WTC11 (cell line): ENCODE measurements at regions not wholly inside any gene's neighbourhood (a gene's known extent, or its start where the extent isn't known, plus 50 kb on each side); places are given as distances from the start of the nearest gene placed in this dataset.

Experiments used
- ATAC-seq: fragments of 200-7000 bp; cut with Tn5 transposase; 2 replicates; pipeline ENCODE4 v1.10.0; 2021; ENCODE audit warnings: mild to moderate bottlenecking, moderate library complexity
- CTCF ChIA-PET: fragments of 300-600 bp; sonication (Branson Sonifier 250); formaldehyde crosslinking; loops from one replicate; lab custom pipeline; 2021; ENCODE audit warnings: antibody characterized with exemption; lab: Charles Lee
- POLR2A ChIA-PET: fragments of 350-600 bp; sonication (Branson Sonifier 250); formaldehyde crosslinking; loops from one replicate; lab custom pipeline; 2021; ENCODE audit warnings: antibody characterized with exemption; lab: Charles Lee
- DNase-seq: peaks from one replicate; pipeline ENCODE4 v3.0.0; 2021; ENCODE audit warnings: low spot score
- H3K27ac Mint-ChIP-seq: 2 replicates; pipeline ENCODE4 v1.8.0; 2021; ENCODE audit warnings: mixed read lengths
- H3K27me3 Mint-ChIP-seq: 2 replicates; pipeline ENCODE4 v1.8.0; 2021; ENCODE audit warnings: low read depth, mild to moderate bottlenecking, moderate library complexity, mixed read lengths
- H3K36me3 Mint-ChIP-seq: 2 replicates; pipeline ENCODE4 v1.8.0; 2021; ENCODE audit warnings: mixed read lengths
- H3K4me1 Mint-ChIP-seq: 2 replicates; pipeline ENCODE4 v1.8.0; 2022; ENCODE audit warnings: mixed read lengths
- H3K4me3 Mint-ChIP-seq: 2 replicates; pipeline ENCODE4 v1.8.0; 2021; ENCODE audit warnings: mild to moderate bottlenecking, moderate library complexity, mixed read lengths
- H3K9me3 Mint-ChIP-seq: 2 replicates; pipeline ENCODE4 v1.8.0; 2021; ENCODE audit warnings: mixed read lengths
- CBFB ChIP-seq: sonication (generic); formaldehyde crosslinking; IDR thresholded peaks from 2 replicates; pipeline ENCODE4 v1.8.1; 2022; ENCODE audit warnings: mild to moderate bottlenecking, low read depth, missing genetic modification reagents
- ETV6 ChIP-seq: sonication (generic); formaldehyde crosslinking; IDR thresholded peaks from 2 replicates; pipeline ENCODE4 v1.8.1; 2022; ENCODE audit warnings: mild to moderate bottlenecking, missing genetic modification reagents
- FOXP1 ChIP-seq: sonication (generic); formaldehyde crosslinking; IDR thresholded peaks from 2 replicates; pipeline ENCODE4 v1.8.0; 2022; ENCODE audit warnings: missing genetic modification reagents, mild to moderate bottlenecking, moderate library complexity, borderline replicate concordance
- GRHL2 ChIP-seq: fragments of 250-450 bp; sonication (Bioruptor Pico); IDR thresholded peaks from 2 replicates; pipeline ENCODE4 v1.8.0; 2022; ENCODE audit warnings: mild to moderate bottlenecking, moderate library complexity; ENCODE audit not compliant: insufficient replicate concordance, severe bottlenecking
- GTF2I ChIP-seq: fragments of 250-450 bp; sonication (Bioruptor Pico); conservative IDR thresholded peaks from 2 replicates; pipeline ENCODE4 v1.4.0; 2021; ENCODE audit warnings: mild to moderate bottlenecking
- MYBL2 ChIP-seq: sonication (generic); formaldehyde crosslinking; IDR thresholded peaks from 2 replicates; pipeline ENCODE4 v1.8.1; 2023; ENCODE audit warnings: mild to moderate bottlenecking, moderate library complexity, missing genetic modification reagents
- NR1H2 ChIP-seq: sonication (generic); formaldehyde crosslinking; IDR thresholded peaks from 2 replicates; pipeline ENCODE4 v1.9.0; 2021; ENCODE audit warnings: mild to moderate bottlenecking, moderate library complexity, missing genetic modification reagents
- NR3C1 ChIP-seq: sonication (generic); formaldehyde crosslinking; conservative IDR thresholded peaks from 2 replicates; pipeline ENCODE4 v1.8.1; 2023; ENCODE audit warnings: low read depth, mild to moderate bottlenecking, missing genetic modification reagents
- RORB ChIP-seq: fragments of 250-450 bp; sonication (Bioruptor Pico); IDR thresholded peaks from 2 replicates; pipeline ENCODE4 v1.9.0; 2021; ENCODE audit warnings: mild to moderate bottlenecking
- SOX15 ChIP-seq: fragments of 250-450 bp; sonication (Bioruptor Pico); IDR thresholded peaks from 2 replicates; pipeline ENCODE4 v1.9.0; 2021; ENCODE audit warnings: mild to moderate bottlenecking
- SP1 ChIP-seq: sonication (generic); formaldehyde crosslinking; conservative IDR thresholded peaks from 2 replicates; pipeline ENCODE4 v1.8.1; 2022; ENCODE audit warnings: missing genetic modification reagents
- TEAD1 ChIP-seq: sonication (generic); formaldehyde crosslinking; IDR thresholded peaks from 2 replicates; pipeline ENCODE4 v1.8.0; 2022; ENCODE audit warnings: mild to moderate bottlenecking, missing genetic modification reagents
- ZBTB21 ChIP-seq: sonication (generic); formaldehyde crosslinking; IDR thresholded peaks from 2 replicates; pipeline ENCODE4 v1.8.1; 2023; ENCODE audit warnings: mild to moderate bottlenecking, missing genetic modification reagents, borderline replicate concordance
- ZNF263 ChIP-seq: sonication (generic); formaldehyde crosslinking; IDR thresholded peaks from 2 replicates; pipeline ENCODE4 v1.8.1; 2022; ENCODE audit warnings: low read depth, mild to moderate bottlenecking, moderate library complexity, missing genetic modification reagents
- ZNF396 ChIP-seq: fragments of 250-450 bp; sonication (Bioruptor Pico); IDR thresholded peaks from 2 replicates; pipeline ENCODE4 v1.8.0; 2021; ENCODE audit warnings: mild to moderate bottlenecking, moderate library complexity, borderline replicate concordance
- ZNF416 ChIP-seq: fragments of 250-450 bp; sonication (Bioruptor Pico); IDR thresholded peaks from 2 replicates; pipeline ENCODE4 v1.9.0; 2021; ENCODE audit warnings: mild to moderate bottlenecking, inconsistent platforms
- TF ChIP-seq, protein P1 (sequence below): sonication (generic); formaldehyde crosslinking; IDR thresholded peaks from 2 replicates; pipeline ENCODE4 v1.8.1; 2022; ENCODE audit warnings: low read depth, missing genetic modification reagents, borderline replicate concordance
- TF ChIP-seq, protein P2 (sequence below): sonication (generic); formaldehyde crosslinking; IDR thresholded peaks from 2 replicates; pipeline ENCODE4 v1.8.1; 2022; ENCODE audit warnings: missing genetic modification reagents, borderline replicate concordance
- TF ChIP-seq, protein P3 (sequence below): fragments of 250-450 bp; sonication (Bioruptor Pico); IDR thresholded peaks from 2 replicates; pipeline ENCODE4 v1.8.0; 2021; ENCODE audit warnings: mild to moderate bottlenecking
- TF ChIP-seq, protein P4 (sequence below): fragments of 250-450 bp; sonication (Bioruptor Pico); IDR thresholded peaks from 2 replicates; pipeline ENCODE4 v2.1.2; 2022; ENCODE audit warnings: mild to moderate bottlenecking, moderate library complexity
- TF ChIP-seq, protein P5 (sequence below): fragments of 250-450 bp; sonication (Bioruptor Pico); IDR thresholded peaks from 2 replicates; pipeline ENCODE4 v1.9.0; 2021; ENCODE audit warnings: moderate library complexity, mild to moderate bottlenecking, inconsistent platforms, borderline replicate concordance
- TF ChIP-seq, protein P6 (sequence below): sonication (generic); formaldehyde crosslinking; IDR thresholded peaks from 2 replicates; pipeline ENCODE4 v1.8.0; 2023; ENCODE audit warnings: missing genetic modification reagents, mild to moderate bottlenecking, borderline replicate concordance
- TF ChIP-seq, protein P7 (sequence below): sonication (generic); formaldehyde crosslinking; IDR thresholded peaks from 2 replicates; pipeline ENCODE4 v1.8.1; 2022; ENCODE audit warnings: mild to moderate bottlenecking, missing genetic modification reagents, moderate library complexity, borderline replicate concordance

DNA sequence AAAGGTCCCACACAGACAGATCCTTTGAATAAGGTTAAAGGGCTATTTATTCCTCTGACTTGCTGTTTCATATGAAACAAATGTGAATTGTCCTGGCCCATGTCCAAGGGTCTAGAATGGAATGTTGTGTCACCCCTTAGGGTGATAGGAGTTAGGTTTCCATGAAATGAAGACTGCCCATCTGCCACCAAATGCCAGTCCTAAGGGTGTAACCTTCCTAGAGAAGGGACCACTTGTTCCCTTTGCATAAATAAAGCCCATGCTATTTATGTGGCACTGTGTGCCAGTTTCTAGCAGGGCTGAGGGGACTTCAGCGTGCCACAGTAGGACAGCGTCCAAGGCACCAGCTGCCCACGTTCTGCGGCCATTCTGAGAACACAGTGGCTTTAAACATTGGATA, 171.3 kb downstream of the ABCA8 start (continued):
- no peak for TF ChIP-seq TEAD1 (CRISPR knock-in tag)
- TF ChIP-seq, protein P1, sequence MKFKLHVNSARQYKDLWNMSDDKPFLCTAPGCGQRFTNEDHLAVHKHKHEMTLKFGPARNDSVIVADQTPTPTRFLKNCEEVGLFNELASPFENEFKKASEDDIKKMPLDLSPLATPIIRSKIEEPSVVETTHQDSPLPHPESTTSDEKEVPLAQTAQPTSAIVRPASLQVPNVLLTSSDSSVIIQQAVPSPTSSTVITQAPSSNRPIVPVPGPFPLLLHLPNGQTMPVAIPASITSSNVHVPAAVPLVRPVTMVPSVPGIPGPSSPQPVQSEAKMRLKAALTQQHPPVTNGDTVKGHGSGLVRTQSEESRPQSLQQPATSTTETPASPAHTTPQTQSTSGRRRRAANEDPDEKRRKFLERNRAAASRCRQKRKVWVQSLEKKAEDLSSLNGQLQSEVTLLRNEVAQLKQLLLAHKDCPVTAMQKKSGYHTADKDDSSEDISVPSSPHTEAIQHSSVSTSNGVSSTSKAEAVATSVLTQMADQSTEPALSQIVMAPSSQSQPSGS, result no peak

DNA sequence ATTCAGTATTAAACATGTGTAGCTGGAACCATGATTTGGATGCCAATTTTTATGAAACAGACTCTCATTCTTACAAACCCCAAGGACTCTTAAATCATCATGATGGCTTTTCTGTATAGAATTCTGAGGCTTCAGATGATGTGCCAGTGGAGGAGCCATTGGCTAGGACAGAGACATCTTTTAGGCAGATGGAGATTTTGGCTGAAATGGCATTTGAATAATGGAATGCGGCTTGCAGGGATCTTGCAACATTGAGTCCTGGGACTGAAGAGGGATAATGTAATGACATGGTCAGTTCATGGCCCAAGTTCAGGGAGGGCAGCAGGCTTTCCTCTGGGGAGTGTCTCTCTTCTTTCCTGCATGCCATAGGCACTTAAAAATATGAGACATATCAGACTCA, 172.4 kb downstream of the ABCA8 start:
- Mint-ChIP-seq H3K27me3 (no peaks in the 10 kb centered on the region), H3K4me3 (no peak overlapping the region), H3K4me1 (peaks cover 3% of the 10 kb centered on the region; the same call in 1 of the 2 replicates), H3K27ac (no peak overlapping the region), H3K9me3 (peaks cover 16% of the 10 kb centered on the region), H3K36me3 (peaks cover 10% of the 10 kb centered on the region)
- ChIA-PET POLR2A (no interaction called here), CTCF (no interaction called here)
- ATAC-seq, result no peak
- no peak for DNase-seq
- TF ChIP-seq SP1, result no peak
- no peak for TF ChIP-seq RORB (CRISPR knock-in tag)
- no peak for TF ChIP-seq SOX15 (CRISPR knock-in tag)
- TF ChIP-seq ZNF396 (CRISPR knock-in tag), result no peak
- TF ChIP-seq NR3C1 (CRISPR knock-in tag), result no peak
- no peak for TF ChIP-seq TEAD1 (CRISPR knock-in tag)
- no peak for TF ChIP-seq GTF2I (CRISPR knock-in tag)
- TF ChIP-seq GRHL2 (CRISPR knock-in tag), result no peak
- TF ChIP-seq, protein P2, sequence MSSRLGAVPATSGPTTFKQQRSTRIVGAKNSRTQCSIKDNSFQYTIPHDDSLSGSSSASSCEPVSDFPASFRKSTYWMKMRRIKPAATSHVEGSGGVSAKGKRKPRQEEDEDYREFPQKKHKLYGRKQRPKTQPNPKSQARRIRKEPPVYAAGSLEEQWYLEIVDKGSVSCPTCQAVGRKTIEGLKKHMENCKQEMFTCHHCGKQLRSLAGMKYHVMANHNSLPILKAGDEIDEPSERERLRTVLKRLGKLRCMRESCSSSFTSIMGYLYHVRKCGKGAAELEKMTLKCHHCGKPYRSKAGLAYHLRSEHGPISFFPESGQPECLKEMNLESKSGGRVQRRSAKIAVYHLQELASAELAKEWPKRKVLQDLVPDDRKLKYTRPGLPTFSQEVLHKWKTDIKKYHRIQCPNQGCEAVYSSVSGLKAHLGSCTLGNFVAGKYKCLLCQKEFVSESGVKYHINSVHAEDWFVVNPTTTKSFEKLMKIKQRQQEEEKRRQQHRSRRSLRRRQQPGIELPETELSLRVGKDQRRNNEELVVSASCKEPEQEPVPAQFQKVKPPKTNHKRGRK (CRISPR knock-in tag), result no peak
- TF ChIP-seq NR1H2, result no peak
- no peak for TF ChIP-seq ZBTB21 (CRISPR knock-in tag)
- no peak for TF ChIP-seq ETV6 (CRISPR knock-in tag)

DNA sequence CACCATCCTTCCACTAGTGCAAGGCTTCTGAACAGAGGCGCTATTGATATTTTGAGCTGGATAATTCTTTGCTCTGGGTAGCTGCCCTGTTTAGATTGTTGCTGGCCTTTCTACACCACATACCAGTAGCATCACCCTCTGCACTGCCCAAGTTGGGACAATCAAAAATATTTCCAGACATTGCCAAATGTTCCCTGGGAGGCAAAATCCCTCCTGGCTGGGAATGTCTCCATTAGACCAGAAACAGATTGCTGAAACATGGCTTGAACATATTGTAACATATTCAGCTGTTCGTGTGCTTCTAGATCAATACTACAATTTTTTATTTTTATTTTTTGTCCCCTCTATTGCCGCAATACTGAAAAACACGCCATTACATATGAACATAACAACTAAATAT, 174.6 kb downstream of the ABCA8 start:
- POLR2A ChIA-PET, result no interaction called here
- no peak overlapping the region for H3K27ac Mint-ChIP-seq
- peaks cover 10% of the 10 kb centered on the region for H3K36me3 Mint-ChIP-seq
- CTCF ChIA-PET, result no interaction called here
- H3K4me3 Mint-ChIP-seq, result no peak overlapping the region
- no peak for ATAC-seq
- peaks cover 4% of the 10 kb centered on the region; the same call in 1 of the 2 replicates for H3K4me1 Mint-ChIP-seq
- DNase-seq, result no peak
- no peaks in the 10 kb centered on the region for H3K27me3 Mint-ChIP-seq
- H3K9me3 Mint-ChIP-seq, result peaks cover 16% of the 10 kb centered on the region
- TF ChIP-seq ZNF263 (CRISPR knock-in tag) (no peak), CBFB (no peak), FOXP1 (no peak), ZNF416 (CRISPR knock-in tag) (no peak), MYBL2 (CRISPR knock-in tag) (no peak)
- TF ChIP-seq, protein P3, sequence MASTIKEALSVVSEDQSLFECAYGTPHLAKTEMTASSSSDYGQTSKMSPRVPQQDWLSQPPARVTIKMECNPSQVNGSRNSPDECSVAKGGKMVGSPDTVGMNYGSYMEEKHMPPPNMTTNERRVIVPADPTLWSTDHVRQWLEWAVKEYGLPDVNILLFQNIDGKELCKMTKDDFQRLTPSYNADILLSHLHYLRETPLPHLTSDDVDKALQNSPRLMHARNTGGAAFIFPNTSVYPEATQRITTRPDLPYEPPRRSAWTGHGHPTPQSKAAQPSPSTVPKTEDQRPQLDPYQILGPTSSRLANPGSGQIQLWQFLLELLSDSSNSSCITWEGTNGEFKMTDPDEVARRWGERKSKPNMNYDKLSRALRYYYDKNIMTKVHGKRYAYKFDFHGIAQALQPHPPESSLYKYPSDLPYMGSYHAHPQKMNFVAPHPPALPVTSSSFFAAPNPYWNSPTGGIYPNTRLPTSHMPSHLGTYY (CRISPR knock-in tag), result no peak
- TF ChIP-seq, protein P4, sequence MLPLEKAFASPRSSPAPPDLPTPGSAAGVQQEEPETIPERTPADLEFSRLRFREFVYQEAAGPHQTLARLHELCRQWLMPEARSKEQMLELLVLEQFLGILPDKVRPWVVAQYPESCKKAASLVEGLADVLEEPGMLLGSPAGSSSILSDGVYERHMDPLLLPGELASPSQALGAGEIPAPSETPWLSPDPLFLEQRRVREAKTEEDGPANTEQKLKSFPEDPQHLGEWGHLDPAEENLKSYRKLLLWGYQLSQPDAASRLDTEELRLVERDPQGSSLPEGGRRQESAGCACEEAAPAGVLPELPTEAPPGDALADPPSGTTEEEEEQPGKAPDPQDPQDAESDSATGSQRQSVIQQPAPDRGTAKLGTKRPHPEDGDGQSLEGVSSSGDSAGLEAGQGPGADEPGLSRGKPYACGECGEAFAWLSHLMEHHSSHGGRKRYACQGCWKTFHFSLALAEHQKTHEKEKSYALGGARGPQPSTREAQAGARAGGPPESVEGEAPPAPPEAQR (CRISPR knock-in tag), result no peak
- TF ChIP-seq, protein P5, sequence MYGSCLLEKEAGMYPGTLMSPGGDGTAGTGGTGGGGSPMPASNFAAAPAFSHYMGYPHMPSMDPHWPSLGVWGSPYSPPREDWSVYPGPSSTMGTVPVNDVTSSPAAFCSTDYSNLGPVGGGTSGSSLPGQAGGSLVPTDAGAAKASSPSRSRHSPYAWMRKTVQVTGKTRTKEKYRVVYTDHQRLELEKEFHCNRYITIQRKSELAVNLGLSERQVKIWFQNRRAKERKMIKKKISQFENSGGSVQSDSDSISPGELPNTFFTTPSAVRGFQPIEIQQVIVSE, result no peak
- TF ChIP-seq, protein P6, sequence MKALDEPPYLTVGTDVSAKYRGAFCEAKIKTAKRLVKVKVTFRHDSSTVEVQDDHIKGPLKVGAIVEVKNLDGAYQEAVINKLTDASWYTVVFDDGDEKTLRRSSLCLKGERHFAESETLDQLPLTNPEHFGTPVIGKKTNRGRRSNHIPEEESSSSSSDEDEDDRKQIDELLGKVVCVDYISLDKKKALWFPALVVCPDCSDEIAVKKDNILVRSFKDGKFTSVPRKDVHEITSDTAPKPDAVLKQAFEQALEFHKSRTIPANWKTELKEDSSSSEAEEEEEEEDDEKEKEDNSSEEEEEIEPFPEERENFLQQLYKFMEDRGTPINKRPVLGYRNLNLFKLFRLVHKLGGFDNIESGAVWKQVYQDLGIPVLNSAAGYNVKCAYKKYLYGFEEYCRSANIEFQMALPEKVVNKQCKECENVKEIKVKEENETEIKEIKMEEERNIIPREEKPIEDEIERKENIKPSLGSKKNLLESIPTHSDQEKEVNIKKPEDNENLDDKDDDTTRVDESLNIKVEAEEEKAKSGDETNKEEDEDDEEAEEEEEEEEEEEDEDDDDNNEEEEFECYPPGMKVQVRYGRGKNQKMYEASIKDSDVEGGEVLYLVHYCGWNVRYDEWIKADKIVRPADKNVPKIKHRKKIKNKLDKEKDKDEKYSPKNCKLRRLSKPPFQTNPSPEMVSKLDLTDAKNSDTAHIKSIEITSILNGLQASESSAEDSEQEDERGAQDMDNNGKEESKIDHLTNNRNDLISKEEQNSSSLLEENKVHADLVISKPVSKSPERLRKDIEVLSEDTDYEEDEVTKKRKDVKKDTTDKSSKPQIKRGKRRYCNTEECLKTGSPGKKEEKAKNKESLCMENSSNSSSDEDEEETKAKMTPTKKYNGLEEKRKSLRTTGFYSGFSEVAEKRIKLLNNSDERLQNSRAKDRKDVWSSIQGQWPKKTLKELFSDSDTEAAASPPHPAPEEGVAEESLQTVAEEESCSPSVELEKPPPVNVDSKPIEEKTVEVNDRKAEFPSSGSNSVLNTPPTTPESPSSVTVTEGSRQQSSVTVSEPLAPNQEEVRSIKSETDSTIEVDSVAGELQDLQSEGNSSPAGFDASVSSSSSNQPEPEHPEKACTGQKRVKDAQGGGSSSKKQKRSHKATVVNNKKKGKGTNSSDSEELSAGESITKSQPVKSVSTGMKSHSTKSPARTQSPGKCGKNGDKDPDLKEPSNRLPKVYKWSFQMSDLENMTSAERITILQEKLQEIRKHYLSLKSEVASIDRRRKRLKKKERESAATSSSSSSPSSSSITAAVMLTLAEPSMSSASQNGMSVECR, result no peak
- TF ChIP-seq, protein P7, sequence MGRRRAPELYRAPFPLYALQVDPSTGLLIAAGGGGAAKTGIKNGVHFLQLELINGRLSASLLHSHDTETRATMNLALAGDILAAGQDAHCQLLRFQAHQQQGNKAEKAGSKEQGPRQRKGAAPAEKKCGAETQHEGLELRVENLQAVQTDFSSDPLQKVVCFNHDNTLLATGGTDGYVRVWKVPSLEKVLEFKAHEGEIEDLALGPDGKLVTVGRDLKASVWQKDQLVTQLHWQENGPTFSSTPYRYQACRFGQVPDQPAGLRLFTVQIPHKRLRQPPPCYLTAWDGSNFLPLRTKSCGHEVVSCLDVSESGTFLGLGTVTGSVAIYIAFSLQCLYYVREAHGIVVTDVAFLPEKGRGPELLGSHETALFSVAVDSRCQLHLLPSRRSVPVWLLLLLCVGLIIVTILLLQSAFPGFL (CRISPR knock-in tag), result no peak
